ENCODE measurements at regions not wholly inside any gene's neighbourhood (a gene's known extent, or its start where the extent isn't known, plus 50 kb on each side); places are given as distances from the start of the nearest gene placed in this dataset.

- no peak for TF ChIP-seq POLR2AphosphoS5 (IDR thresholded peaks at IDR 0.05; ENCODE audit: low read depth, low read length)
- no peak for TF ChIP-seq POLR2A (IDR thresholded peaks at IDR 0.05; ENCODE audit: low read depth, low read length)
Observed at GRCh38 chr18:42611134-42611533, 504.4 kb downstream of the RIT2 start.

All from GM12892 (cell line).